Liver (tissue), 8 donors: ENCODE measurements at regions not wholly inside any gene's neighbourhood (a gene's known extent, or its start where the extent isn't known, plus 50 kb on each side); places are given as distances from the start of the nearest gene placed in this dataset.

Experiments
- DNase-seq: peaks from one replicate; pipeline ENCODE4 v3.0.0-alpha.2; 2017; ENCODE audit warnings: low spot score
- H3K27ac ChIP-seq, 2 donors: one replicate each; pipeline ENCODE4 v1.7.0; 2013; ENCODE audit warnings: inconsistent platforms in 2 of 2, low read length in 2 of 2, control low read depth in 1 of 2, low read depth in 1 of 2, mild to moderate bottlenecking in 1 of 2
- H3K27me3 ChIP-seq, 4 donors: one replicate each; pipeline versions ENCODE4 v1.6.1 to v1.7.0; 2013; ENCODE audit warnings: low read length in 3 of 4, inconsistent platforms in 1 of 4, mild to moderate bottlenecking in 1 of 4, moderate library complexity in 1 of 4; ENCODE audit not compliant: control insufficient read depth in 4 of 4, insufficient read depth in 4 of 4
- H3K36me3 ChIP-seq, 4 donors: one replicate each; pipeline versions ENCODE4 v1.6.1 to v1.7.0; 2013; ENCODE audit warnings: low read length in 3 of 4, mild to moderate bottlenecking in 3 of 4, low read depth in 1 of 4, moderate library complexity in 1 of 4; ENCODE audit not compliant: control insufficient read depth in 4 of 4, insufficient read depth in 3 of 4
- H3K4me1 ChIP-seq, 4 donors: one replicate each; pipeline versions ENCODE4 v1.6.1 to v1.7.0; 2013; ENCODE audit warnings: low read length in 3 of 4, mild to moderate bottlenecking in 3 of 4, moderate library complexity in 1 of 4; ENCODE audit not compliant: control insufficient read depth in 4 of 4, insufficient read depth in 4 of 4
- H3K4me3 ChIP-seq, 3 donors: one replicate each; pipeline versions ENCODE4 v1.6.1 to v1.7.0; 2013; ENCODE audit warnings: low read length in 3 of 3, control low read depth in 1 of 3, low read depth in 1 of 3, mild to moderate bottlenecking in 1 of 3
- H3K9ac ChIP-seq, 2 donors: one replicate each; pipeline ENCODE4 v1.7.0; 2013; ENCODE audit warnings: low read length in 2 of 2, mild to moderate bottlenecking in 2 of 2, moderate library complexity in 2 of 2, control low read depth in 1 of 2, low read depth in 1 of 2
- H3K9me3 ChIP-seq, 4 donors: one replicate each; pipeline versions ENCODE4 v1.6.1 to v1.7.0; 2013; ENCODE audit warnings: low read length in 3 of 4; ENCODE audit not compliant: control insufficient read depth in 4 of 4
- CTCF ChIP-seq: fragments of 150-350 bp; IDR thresholded peaks from 2 replicates; pipeline ENCODE4 v1.5.1; 2017; ENCODE audit warnings: improper control_type of control experiment, low read depth, low read length; ENCODE audit not compliant: missing input control
- EGR1 ChIP-seq, 2 donors: IDR thresholded peaks; 2 replicates each; pipeline ENCODE4 v1.6.1; 2016 to 2018; ENCODE audit warnings: antibody characterized with exemption in 2 of 2, low read depth in 2 of 2
- FOXA1 ChIP-seq: IDR thresholded peaks from 2 replicates; pipeline ENCODE4 v1.6.1; 2016; ENCODE audit warnings: antibody characterized with exemption
- FOXA2 ChIP-seq: IDR thresholded peaks from 2 replicates; pipeline ENCODE4 v1.6.1; 2016; ENCODE audit warnings: antibody characterized with exemption
- HNF4A ChIP-seq, 2 donors: conservative IDR thresholded peaks; 2 replicates each; pipeline ENCODE4 v1.6.1; 2016; ENCODE audit warnings: antibody characterized with exemption in 2 of 2, mild to moderate bottlenecking in 2 of 2
- HNF4G ChIP-seq: IDR thresholded peaks from 2 replicates; pipeline ENCODE4 v1.6.1; 2016; ENCODE audit warnings: antibody characterized with exemption
- JUND ChIP-seq, 2 donors: IDR thresholded peaks; 2 replicates each; pipeline ENCODE4 v1.6.1; 2016; ENCODE audit warnings: antibody characterized with exemption in 2 of 2
- MAX ChIP-seq: IDR thresholded peaks from 2 replicates; pipeline ENCODE4 v1.6.1; 2016; ENCODE audit warnings: antibody characterized with exemption
- NR2F2 ChIP-seq: IDR thresholded peaks from 2 replicates; pipeline ENCODE4 v1.6.1; 2016; ENCODE audit warnings: antibody characterized with exemption
- RAD21 ChIP-seq, 2 donors: IDR thresholded peaks; 2 replicates each; pipeline ENCODE4 v1.6.1; 2016; ENCODE audit warnings: antibody characterized with exemption in 2 of 2, mild to moderate bottlenecking in 2 of 2
- REST ChIP-seq: IDR thresholded peaks from 2 replicates; pipeline ENCODE4 v1.6.1; 2016; ENCODE audit warnings: antibody characterized with exemption, mild to moderate bottlenecking
- RXRA ChIP-seq, 2 donors: IDR thresholded peaks; 2 replicates each; pipeline ENCODE4 v1.6.1; 2017 to 2018; ENCODE audit warnings: antibody characterized with exemption in 2 of 2, mild to moderate bottlenecking in 1 of 2
- SP1 ChIP-seq: IDR thresholded peaks from 2 replicates; pipeline ENCODE4 v1.6.1; 2018; ENCODE audit warnings: antibody characterized with exemption, mild to moderate bottlenecking
- TAF1 ChIP-seq: conservative IDR thresholded peaks from 2 replicates; pipeline ENCODE4 v1.6.1; 2016; ENCODE audit warnings: antibody characterized with exemption, mild to moderate bottlenecking
- YY1 ChIP-seq: IDR thresholded peaks from 2 replicates; pipeline ENCODE4 v1.6.1; 2016; ENCODE audit warnings: antibody characterized with exemption, mild to moderate bottlenecking
- WGBS: extraction: QIAGEN DNeasy Blood & Tissue Kit; methylation state at CpG from one replicate; pipeline ENCODE4 v1.1.7; 2013; 5-methylcytosine and 5-hydroxymethylcytosine counted together
- TF ChIP-seq, protein P1 (sequence below): IDR thresholded peaks from 2 replicates; pipeline ENCODE4 v1.6.1; 2016; ENCODE audit warnings: antibody characterized with exemption
- donor health status: healthy.
- donor health status: healthy.
- donor health status: healthy.
- donor health status: healthy.
- donor health status: healthy.

GRCh38 chr16:8047736-8048135 is 542.6 kb downstream of the TMEM114 start (continued):
- no peak for TF ChIP-seq MAX
- TF ChIP-seq FOXA1 = no peak
- no peak for TF ChIP-seq HNF4G
- TF ChIP-seq RXRA (IDR thresholded peaks at IDR 0.05) = no peak
- no peak for TF ChIP-seq JUND (IDR thresholded peaks at IDR 0.05)
- no peak for TF ChIP-seq TAF1

DNA sequence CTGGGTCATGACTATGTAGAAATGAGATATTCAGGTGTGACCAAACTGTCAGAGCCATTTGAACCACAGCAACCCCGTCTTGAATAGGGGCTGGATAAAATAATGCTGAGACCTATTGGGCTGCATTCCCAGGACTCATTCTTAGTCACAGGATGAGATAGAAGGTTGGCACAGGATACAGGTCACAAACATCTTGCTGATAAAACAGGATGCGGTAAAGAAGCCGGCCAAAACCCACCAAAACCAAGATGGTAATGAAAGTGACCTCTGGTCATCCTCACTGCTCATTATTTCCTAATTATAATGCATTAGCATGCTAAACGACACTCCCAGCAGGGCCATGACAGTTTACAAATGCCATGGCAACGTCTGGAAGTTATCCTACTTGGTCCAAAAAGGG is 545.5 kb downstream of the TMEM114 start:
- no peak for TF ChIP-seq RAD21 (IDR thresholded peaks at IDR 0.05)
- no peak for TF ChIP-seq HNF4A (conservative IDR thresholded peaks at IDR 0.05)
- no peak for TF ChIP-seq RXRA (IDR thresholded peaks at IDR 0.05)
- TF ChIP-seq CTCF = no peak
- TF ChIP-seq FOXA2 = no peak
- TF ChIP-seq REST = no peak
- TF ChIP-seq FOXA1 = no peak
- TF ChIP-seq YY1 = no peak
- TF ChIP-seq TAF1 = no peak
- no peak for TF ChIP-seq EGR1 (IDR thresholded peaks at IDR 0.05; ENCODE audit: low read depth in 2 of 2)
- TF ChIP-seq SP1 = no peak
- TF ChIP-seq, protein P1, sequence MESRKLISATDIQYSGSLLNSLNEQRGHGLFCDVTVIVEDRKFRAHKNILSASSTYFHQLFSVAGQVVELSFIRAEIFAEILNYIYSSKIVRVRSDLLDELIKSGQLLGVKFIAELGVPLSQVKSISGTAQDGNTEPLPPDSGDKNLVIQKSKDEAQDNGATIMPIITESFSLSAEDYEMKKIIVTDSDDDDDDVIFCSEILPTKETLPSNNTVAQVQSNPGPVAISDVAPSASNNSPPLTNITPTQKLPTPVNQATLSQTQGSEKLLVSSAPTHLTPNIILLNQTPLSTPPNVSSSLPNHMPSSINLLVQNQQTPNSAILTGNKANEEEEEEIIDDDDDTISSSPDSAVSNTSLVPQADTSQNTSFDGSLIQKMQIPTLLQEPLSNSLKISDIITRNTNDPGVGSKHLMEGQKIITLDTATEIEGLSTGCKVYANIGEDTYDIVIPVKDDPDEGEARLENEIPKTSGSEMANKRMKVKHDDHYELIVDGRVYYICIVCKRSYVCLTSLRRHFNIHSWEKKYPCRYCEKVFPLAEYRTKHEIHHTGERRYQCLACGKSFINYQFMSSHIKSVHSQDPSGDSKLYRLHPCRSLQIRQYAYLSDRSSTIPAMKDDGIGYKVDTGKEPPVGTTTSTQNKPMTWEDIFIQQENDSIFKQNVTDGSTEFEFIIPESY = no peak
- no peak for TF ChIP-seq NR2F2
- no peak for TF ChIP-seq HNF4G
- TF ChIP-seq MAX = no peak
- Histone ChIP-seq H3K27me3 (no peaks in the 10 kb centered on the region), H3K4me3 (no peak overlapping the region), H3K27ac (no peak overlapping the region), H3K36me3 (no peaks in the 10 kb centered on the region), H3K9ac (no peak overlapping the region), H3K9me3 (no peaks in the 10 kb centered on the region), H3K4me1 (no peaks in the 10 kb centered on the region)
- DNase-seq = no peak
- WGBS = 57% methylated on average over 5 of the region's 5 CpGs
